DOHH2 (cell line): ENCODE measurements at regions not wholly inside any gene's neighbourhood (a gene's known extent, or its start where the extent isn't known, plus 50 kb on each side); places are given as distances from the start of the nearest gene placed in this dataset.

ENCODE experiments used
- H3F3A ChIP-seq: fragments of 200-600 bp; sonication (generic), shearing (Covaris generic); 2 replicates; pipeline ENCODE4 v1.6.0; 2016; ENCODE audit warnings: antibody characterized with exemption, mild to moderate bottlenecking; ENCODE audit not compliant: control insufficient read depth, insufficient read depth
- H3K27ac ChIP-seq: fragments of 200-600 bp; sonication (generic); 2 replicates; pipeline ENCODE4 v1.5.1; 2014; ENCODE audit warnings: low read depth, mild to moderate bottlenecking, low read length, moderate library complexity
- H3K27me3 ChIP-seq: fragments of 200-600 bp; sonication (generic); 2 replicates; pipeline ENCODE4 v1.6.1; 2014; ENCODE audit warnings: mild to moderate bottlenecking, low read length, mixed read lengths; ENCODE audit not compliant: control insufficient read depth
- H3K36me3 ChIP-seq: fragments of 200-600 bp; sonication (generic); 2 replicates; pipeline ENCODE4 v1.6.1; 2014; ENCODE audit warnings: mild to moderate bottlenecking, low read length, moderate library complexity, mixed read lengths; ENCODE audit not compliant: control insufficient read depth
- H3K4me1 ChIP-seq: fragments of 200-600 bp; sonication (generic); 2 replicates; pipeline ENCODE4 v1.6.1; 2014; ENCODE audit warnings: mild to moderate bottlenecking, low read length, mixed read lengths; ENCODE audit not compliant: control insufficient read depth
- H3K4me2 ChIP-seq: fragments of 200-600 bp; sonication (generic); 2 replicates; pipeline ENCODE4 v1.6.0; 2014; ENCODE audit warnings: mild to moderate bottlenecking, low read length, moderate library complexity
- H3K4me3 ChIP-seq: fragments of 200-600 bp; sonication (generic); 2 replicates; pipeline ENCODE4 v1.5.1; 2014; ENCODE audit warnings: mild to moderate bottlenecking, low read length, mixed read lengths
- H3K79me2 ChIP-seq: fragments of 200-600 bp; sonication (generic); 2 replicates; pipeline ENCODE4 v1.6.1; 2014; ENCODE audit warnings: mild to moderate bottlenecking, low read length, mixed read lengths; ENCODE audit not compliant: control insufficient read depth
- H3K9me2 ChIP-seq: fragments of 200-600 bp; sonication (generic); replicated peaks from 2 replicates; pipeline ENCODE4 v1.6.1; 2014; ENCODE audit warnings: mild to moderate bottlenecking, low read length, mixed read lengths; ENCODE audit not compliant: control insufficient read depth
- H3K9me3 ChIP-seq: fragments of 200-600 bp; sonication (generic); 2 replicates; pipeline ENCODE4 v1.6.1; 2014; ENCODE audit warnings: antibody characterized with exemption, low read length, mixed read lengths; ENCODE audit not compliant: control insufficient read depth, insufficient read depth
- H4K20me1 ChIP-seq: fragments of 200-600 bp; sonication (generic); 2 replicates; pipeline ENCODE4 v1.6.0; 2014; ENCODE audit warnings: low read depth, mild to moderate bottlenecking, antibody characterized with exemption, low read length, moderate library complexity; ENCODE audit not compliant: control insufficient read depth, insufficient read depth
- CTCF ChIP-seq: fragments of 200-600 bp; sonication (generic); IDR thresholded peaks from one replicate; pipeline ENCODE4 v1.5.1; 2014; ENCODE audit warnings: antibody characterized with exemption, mild to moderate bottlenecking, low read depth, low read length; ENCODE audit not compliant: poor library complexity, severe bottlenecking
- EZH2phosphoT487 ChIP-seq: fragments of 200-600 bp; sonication (generic); IDR thresholded peaks from 2 replicates; pipeline ENCODE4 v1.6.1; 2017; ENCODE audit warnings: borderline replicate concordance, mild to moderate bottlenecking, antibody characterized with exemption, low read length, moderate library complexity, mixed read lengths

DNA sequence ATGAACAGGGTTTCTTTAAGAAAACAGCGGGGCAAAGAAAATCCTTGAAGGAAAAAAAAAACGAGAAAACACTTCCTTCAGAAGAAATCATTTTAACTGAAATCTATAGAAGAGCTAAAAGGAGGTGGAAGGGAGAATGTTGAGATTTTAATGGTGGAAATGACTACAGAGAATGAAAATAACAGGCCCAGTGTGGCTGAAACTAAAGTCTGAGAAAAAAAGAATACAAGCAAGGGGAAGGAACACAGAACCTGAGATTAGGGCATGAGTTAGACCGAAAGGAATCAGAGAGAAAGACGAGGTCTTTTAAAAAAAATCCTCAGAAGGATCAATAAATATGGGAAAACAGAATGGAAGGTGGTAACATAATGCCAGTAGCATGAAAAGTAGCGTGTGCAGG, 1230.0 kb upstream of the TENM3 start:
- no peaks in the 10 kb centered on the region for H4K20me1 ChIP-seq
- no peaks in the 10 kb centered on the region for H3K27me3 ChIP-seq
- H3K4me3 ChIP-seq = no peak overlapping the region
- no peak overlapping the region for H3K27ac ChIP-seq
- no peaks in the 10 kb centered on the region for H3F3A ChIP-seq
- H3K4me2 ChIP-seq = no peak overlapping the region
- TF ChIP-seq EZH2phosphoT487 (no peak), CTCF (no peak)
- H3K9me2 ChIP-seq = no peaks in the 10 kb centered on the region
- no peaks in the 10 kb centered on the region for H3K4me1 ChIP-seq
- H3K36me3 ChIP-seq = no peaks in the 10 kb centered on the region
- H3K9me3 ChIP-seq = no peaks in the 10 kb centered on the region
- H3K79me2 ChIP-seq = no peaks in the 10 kb centered on the region

DNA sequence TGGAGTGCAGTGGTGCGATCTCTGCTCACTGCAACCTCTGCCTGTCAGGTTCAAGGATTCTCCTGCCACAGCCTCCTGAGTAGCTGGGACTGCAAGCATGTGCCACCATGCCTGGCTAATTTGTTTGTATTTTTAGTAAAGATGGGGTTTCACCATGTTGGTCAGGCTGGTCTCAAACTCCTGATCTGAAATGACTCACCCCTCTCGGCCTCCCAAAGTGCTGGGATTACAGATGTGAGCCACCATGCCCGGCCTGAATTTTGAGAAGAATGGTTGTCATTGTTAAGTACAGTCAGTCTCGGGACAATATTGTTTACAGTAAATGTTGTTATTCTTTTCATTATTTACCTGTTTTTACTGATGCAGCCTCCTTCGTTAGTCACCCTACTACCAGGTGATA, 1226.2 kb upstream of the TENM3 start:
- Histone ChIP-seq H3K4me1 (no peaks in the 10 kb centered on the region), H3K79me2 (no peaks in the 10 kb centered on the region)

GRCh38 chr4:181018472-181018871, 1224.7 kb upstream of the TENM3 start:
- Histone ChIP-seq H3K79me2 (no peaks in the 10 kb centered on the region), H3K36me3 (no peaks in the 10 kb centered on the region), H3K4me1 (no peaks in the 10 kb centered on the region), H3K27me3 (no peaks in the 10 kb centered on the region), H3K4me3 (no peak overlapping the region), H4K20me1 (no peaks in the 10 kb centered on the region), H3F3A (no peaks in the 10 kb centered on the region), H3K4me2 (no peak overlapping the region), H3K9me2 (no peaks in the 10 kb centered on the region), H3K9me3 (no peaks in the 10 kb centered on the region), H3K27ac (no peak overlapping the region)
- TF ChIP-seq CTCF (no peak), EZH2phosphoT487 (no peak)

More for the DNA sequence above, 1226.2 kb upstream of the TENM3 start:
- Histone ChIP-seq H3K36me3 (no peaks in the 10 kb centered on the region), H3K4me2 (no peak overlapping the region), H3K4me3 (no peak overlapping the region), H3K9me3 (no peaks in the 10 kb centered on the region), H4K20me1 (no peaks in the 10 kb centered on the region), H3K27ac (no peak overlapping the region), H3F3A (no peaks in the 10 kb centered on the region), H3K27me3 (no peaks in the 10 kb centered on the region), H3K9me2 (no peaks in the 10 kb centered on the region)
- no peak for TF ChIP-seq EZH2phosphoT487
- no peak for TF ChIP-seq CTCF

- Histone ChIP-seq H3K4me2 (no peak overlapping the region), H4K20me1 (no peaks in the 10 kb centered on the region), H3K9me3 (no peaks in the 10 kb centered on the region), H3K79me2 (no peaks in the 10 kb centered on the region), H3K9me2 (no peaks in the 10 kb centered on the region), H3K27ac (no peak overlapping the region), H3K27me3 (no peaks in the 10 kb centered on the region), H3K4me1 (no peaks in the 10 kb centered on the region), H3F3A (no peaks in the 10 kb centered on the region), H3K36me3 (no peaks in the 10 kb centered on the region), H3K4me3 (no peak overlapping the region)
- TF ChIP-seq CTCF (no peak), EZH2phosphoT487 (no peak)
Measured at GRCh38 chr4:181018913-181019312, 1224.3 kb upstream of the TENM3 start.
